Smooth muscle cell (in vitro differentiated cells): ENCODE measurements at regions not wholly inside any gene's neighbourhood (a gene's known extent, or its start where the extent isn't known, plus 50 kb on each side); places are given as distances from the start of the nearest gene placed in this dataset.
"Not testable (repeated sequence)": the region's sequence is repeated elsewhere in the genome, so short reads cannot be mapped to it uniquely, and the experiment has no call there.

Experiments
- DNase-seq: peaks from one replicate; lab custom pipeline; 2025; ENCODE audit not compliant: unreplicated experiment; lab: John Stamatoyannopoulos, UW
- H2AFZ ChIP-seq: fragments of 200-600 bp; sonication (generic); 2 replicates; pipeline ENCODE4 v1.6.0; 2016; ENCODE audit warnings: antibody characterized with exemption, low read depth, mild to moderate bottlenecking
- H3F3A ChIP-seq: fragments of 200-600 bp; sonication (generic); 2 replicates; pipeline ENCODE4 v1.6.0; 2017; ENCODE audit warnings: antibody characterized with exemption, low read depth
- H3K27ac ChIP-seq: fragments of 200-600 bp; sonication (generic); 2 replicates; pipeline ENCODE4 v1.5.1; 2016; ENCODE audit warnings: low read depth, mild to moderate bottlenecking
- H3K27me3 ChIP-seq: fragments of 200-600 bp; sonication (generic); 2 replicates; pipeline ENCODE4 v1.6.1; 2016; ENCODE audit warnings: low read depth, mild to moderate bottlenecking
- H3K36me3 ChIP-seq: fragments of 200-600 bp; sonication (generic); 2 replicates; pipeline ENCODE4 v1.5.1; 2016; ENCODE audit warnings: low read depth
- H3K4me1 ChIP-seq: fragments of 200-600 bp; sonication (generic); 2 replicates; pipeline ENCODE4 v1.5.1; 2016; ENCODE audit warnings: low read depth
- H3K4me2 ChIP-seq: fragments of 200-600 bp; sonication (generic); 2 replicates; pipeline ENCODE4 v1.6.0; 2016; ENCODE audit warnings: mild to moderate bottlenecking
- H3K4me3 ChIP-seq: fragments of 200-600 bp; sonication (generic); 2 replicates; pipeline ENCODE4 v1.5.1; 2016; ENCODE audit warnings: mild to moderate bottlenecking
- H3K79me2 ChIP-seq: fragments of 200-600 bp; sonication (generic); 2 replicates; pipeline ENCODE4 v1.6.0; 2016; ENCODE audit warnings: low read depth, mild to moderate bottlenecking
- H3K9ac ChIP-seq: fragments of 200-600 bp; sonication (generic); 2 replicates; pipeline ENCODE4 v1.6.0; 2016; ENCODE audit warnings: low read depth
- H3K9me3 ChIP-seq: fragments of 200-600 bp; sonication (generic); replicated peaks from 2 replicates; pipeline ENCODE4 v1.5.1; 2016; ENCODE audit warnings: low read depth
- H4K20me1 ChIP-seq: fragments of 200-600 bp; sonication (generic); 2 replicates; pipeline ENCODE4 v1.6.0; 2016; ENCODE audit warnings: low read depth
- WGBS: methylation state at CpG from one replicate; pipeline ENCODE4 v1.1.7; 2016; ENCODE audit warnings: low lambda C conversion rate; 5-methylcytosine and 5-hydroxymethylcytosine counted together
- TF ChIP-seq, protein P1 (sequence below): fragments of 200-600 bp; sonication (generic); IDR thresholded peaks from 2 replicates; pipeline ENCODE4 v1.5.1; 2017; ENCODE audit warnings: borderline replicate concordance, mild to moderate bottlenecking, antibody characterized with exemption; ENCODE audit not compliant: insufficient read depth, poor library complexity, severe bottlenecking

DNA sequence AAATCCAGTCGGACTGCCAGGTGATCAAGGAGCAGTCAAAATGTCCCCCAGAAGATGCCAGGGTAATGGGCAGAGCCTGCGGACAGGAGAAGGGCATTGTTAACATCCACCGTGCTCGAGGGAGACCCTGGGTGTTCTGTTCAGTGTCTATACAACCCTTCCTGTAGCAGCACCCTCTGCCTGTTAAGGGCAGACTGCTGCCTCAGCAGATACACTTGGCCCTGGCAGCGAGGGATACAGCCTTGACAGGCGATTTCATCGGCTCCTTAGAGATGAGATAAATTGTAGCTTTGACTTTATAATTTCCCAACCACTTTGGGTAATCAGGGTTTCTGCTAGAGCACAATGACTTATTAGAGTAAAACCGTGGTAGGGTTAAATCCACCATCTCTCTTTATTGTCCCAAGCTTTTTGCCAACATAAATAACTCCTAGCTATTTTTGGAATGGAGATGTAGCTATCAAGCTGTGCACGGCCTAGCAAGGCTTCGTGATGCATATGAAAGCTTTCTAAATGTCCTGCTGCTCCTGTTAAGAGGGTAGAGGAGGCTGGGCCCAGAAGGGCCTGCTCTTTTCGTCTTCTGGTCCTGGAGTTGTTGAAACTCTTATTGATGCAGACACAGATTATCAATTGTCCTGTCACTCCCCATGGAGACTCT is 195.9 kb downstream of the CPEB2 start:
- no peak for DNase-seq
- WGBS, result 55% methylated on average over 11 of the region's 11 CpGs
- Histone ChIP-seq H3K4me1 (peaks cover 7% of the 10 kb centered on the region), H3F3A (no peaks in the 10 kb centered on the region), H3K36me3 (no peaks in the 10 kb centered on the region), H3K9me3 (no peaks in the 10 kb centered on the region), H3K4me2 (no peak overlapping the region), H3K79me2 (no peaks in the 10 kb centered on the region), H3K4me3 (no peak overlapping the region), H4K20me1 (no peaks in the 10 kb centered on the region), H3K27me3 (no peaks in the 10 kb centered on the region), H3K9ac (no peak overlapping the region), H2AFZ (no peak overlapping the region), H3K27ac (no peak overlapping the region)
- TF ChIP-seq, protein P1, sequence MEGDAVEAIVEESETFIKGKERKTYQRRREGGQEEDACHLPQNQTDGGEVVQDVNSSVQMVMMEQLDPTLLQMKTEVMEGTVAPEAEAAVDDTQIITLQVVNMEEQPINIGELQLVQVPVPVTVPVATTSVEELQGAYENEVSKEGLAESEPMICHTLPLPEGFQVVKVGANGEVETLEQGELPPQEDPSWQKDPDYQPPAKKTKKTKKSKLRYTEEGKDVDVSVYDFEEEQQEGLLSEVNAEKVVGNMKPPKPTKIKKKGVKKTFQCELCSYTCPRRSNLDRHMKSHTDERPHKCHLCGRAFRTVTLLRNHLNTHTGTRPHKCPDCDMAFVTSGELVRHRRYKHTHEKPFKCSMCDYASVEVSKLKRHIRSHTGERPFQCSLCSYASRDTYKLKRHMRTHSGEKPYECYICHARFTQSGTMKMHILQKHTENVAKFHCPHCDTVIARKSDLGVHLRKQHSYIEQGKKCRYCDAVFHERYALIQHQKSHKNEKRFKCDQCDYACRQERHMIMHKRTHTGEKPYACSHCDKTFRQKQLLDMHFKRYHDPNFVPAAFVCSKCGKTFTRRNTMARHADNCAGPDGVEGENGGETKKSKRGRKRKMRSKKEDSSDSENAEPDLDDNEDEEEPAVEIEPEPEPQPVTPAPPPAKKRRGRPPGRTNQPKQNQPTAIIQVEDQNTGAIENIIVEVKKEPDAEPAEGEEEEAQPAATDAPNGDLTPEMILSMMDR, result no peak

DNA sequence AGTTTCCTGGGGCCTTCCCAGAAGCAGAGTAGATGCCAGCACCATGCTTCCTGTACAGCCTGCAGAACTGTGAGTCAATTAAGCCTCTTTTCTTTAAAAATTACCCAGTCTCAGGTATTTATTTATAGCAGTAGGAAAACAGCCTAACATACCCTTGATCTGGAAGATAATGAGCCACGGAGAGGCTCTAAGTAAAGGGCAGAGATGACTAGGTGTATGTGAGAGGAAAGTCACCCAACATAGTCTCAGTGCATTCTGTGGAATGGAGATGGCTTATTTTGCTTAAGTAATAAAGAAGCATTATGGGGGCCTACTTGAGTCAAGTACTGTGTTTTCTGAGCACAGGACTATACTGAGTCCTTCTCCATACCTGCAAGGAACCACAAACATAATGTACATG is 199.5 kb downstream of the CPEB2 start:
- Histone ChIP-seq H3K79me2 (no peaks in the 10 kb centered on the region), H4K20me1 (no peaks in the 10 kb centered on the region), H2AFZ (no peak overlapping the region), H3K27ac (no peak overlapping the region), H3K27me3 (no peaks in the 10 kb centered on the region), H3K36me3 (no peaks in the 10 kb centered on the region), H3K9ac (no peak overlapping the region), H3K4me3 (no peak overlapping the region), H3K9me3 (peaks cover 8% of the 10 kb centered on the region), H3K4me2 (no peak overlapping the region), H3F3A (no peaks in the 10 kb centered on the region), H3K4me1 (peaks cover 7% of the 10 kb centered on the region)
- 75% methylated on average over 1 of the region's 1 CpG for WGBS
- DNase-seq, result no peak
- TF ChIP-seq, protein P1, result no peak

DNA sequence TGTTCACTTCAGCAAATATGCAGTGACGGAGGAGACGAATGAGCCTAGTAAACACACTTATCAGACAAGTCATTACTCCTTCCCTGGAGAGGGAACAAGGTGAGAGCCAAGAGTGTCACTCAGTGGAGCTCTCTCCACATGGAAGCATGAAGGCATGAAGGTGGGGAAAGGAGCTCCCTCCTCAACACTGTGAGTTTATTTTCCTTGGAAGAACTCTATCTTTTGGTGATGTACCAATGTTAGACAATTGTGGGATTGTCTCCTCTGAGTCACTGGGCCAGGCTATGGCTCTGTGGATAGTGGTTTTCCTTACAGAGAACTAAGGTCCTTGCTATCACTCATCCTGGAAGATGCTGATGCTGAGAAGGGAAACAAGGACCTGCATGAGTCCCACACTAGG is 200.2 kb downstream of the CPEB2 start:
- no peak for DNase-seq
- peaks cover 8% of the 10 kb centered on the region for H3K9me3 ChIP-seq
- no peak overlapping the region for H3K27ac ChIP-seq
- no peaks in the 10 kb centered on the region for H3K79me2 ChIP-seq
- no peaks in the 10 kb centered on the region for H3K27me3 ChIP-seq
- no peaks in the 10 kb centered on the region for H3F3A ChIP-seq
- no peaks in the 10 kb centered on the region for H4K20me1 ChIP-seq
- TF ChIP-seq, protein P1, result no peak
- H3K36me3 ChIP-seq, result no peaks in the 10 kb centered on the region
- H3K4me3 ChIP-seq, result no peak overlapping the region
- no peak overlapping the region for H3K4me2 ChIP-seq
- no peak overlapping the region for H2AFZ ChIP-seq
- H3K4me1 ChIP-seq, result peaks cover 7% of the 10 kb centered on the region
- H3K9ac ChIP-seq, result no peak overlapping the region
- WGBS, result 87% methylated on average over 2 of the region's 2 CpGs

DNA sequence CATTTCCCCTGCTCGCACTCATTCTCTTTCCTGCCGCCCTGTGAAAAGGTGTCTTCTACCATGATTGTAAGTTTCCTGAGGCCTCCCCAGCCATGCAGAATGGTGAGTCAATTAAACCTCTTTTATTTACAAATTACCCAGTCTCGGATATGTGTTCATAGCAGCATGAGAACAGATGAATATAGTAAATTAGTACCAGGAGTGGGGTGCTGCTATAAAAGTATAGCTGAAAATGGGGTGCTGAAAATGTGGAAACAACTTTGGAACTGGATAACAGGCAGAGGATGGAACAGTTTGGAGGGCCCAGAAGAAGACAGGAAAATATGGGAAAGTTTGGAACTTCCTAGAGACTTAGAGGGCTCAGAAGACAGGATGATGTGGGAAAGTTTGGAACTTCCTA is 204.2 kb downstream of the CPEB2 start:
- H3K27ac ChIP-seq, H3K9me3 ChIP-seq, H3K27me3 ChIP-seq, DNase-seq, H4K20me1 ChIP-seq, H3K4me2 ChIP-seq, H3F3A ChIP-seq, H3K79me2 ChIP-seq, H2AFZ ChIP-seq, H3K4me1 ChIP-seq, H3K36me3 ChIP-seq, H3K9ac ChIP-seq, H3K4me3 ChIP-seq: not testable (repeated sequence)
- WGBS, result 86% methylated on average over 3 of the region's 3 CpGs
